Heart left ventricle (tissue), 16 donors: ENCODE measurements at regions not wholly inside any gene's neighbourhood (a gene's known extent, or its start where the extent isn't known, plus 50 kb on each side); places are given as distances from the start of the nearest gene placed in this dataset.
"Not testable (repeated sequence)": the region's sequence is repeated elsewhere in the genome, so short reads cannot be mapped to it uniquely, and the experiment has no call there.

Experiments
- ATAC-seq, 4 donors: fragments of 200-7000 bp; cut with Tn5 transposase; one replicate each; pipeline ENCODE4 v1.9.1; 2020 to 2022; ENCODE audit warnings: moderate library complexity in 4 of 4, mild to moderate bottlenecking in 3 of 4, moderate number of reproducible peaks in 1 of 4
- DNase-seq, 5 donors: peaks; one replicate each; pipeline ENCODE4 v3.0.0-alpha.2; 2020
- H3K27ac ChIP-seq, 12 donors: fragments of 200-600 bp; sonication (generic) in 4 of 12; one replicate each; pipeline versions ENCODE4 v1.5.0 to v1.8.0; 2016 to 2022; ENCODE audit warnings: mild to moderate bottlenecking in 2 of 12
- H3K27me3 ChIP-seq, 9 donors: fragments of 200-600 bp; sonication (generic) in 2 of 9; one replicate each; pipeline versions ENCODE4 v1.5.1 to v1.8.0; 2016 to 2022; ENCODE audit warnings: mild to moderate bottlenecking in 3 of 9
- H3K36me3 ChIP-seq, 9 donors: fragments of 200-600 bp; sonication (generic) in 2 of 9; one replicate each; pipeline versions ENCODE4 v1.5.0 to v1.8.0; 2018 to 2022; ENCODE audit warnings: mild to moderate bottlenecking in 2 of 9
- H3K4me1 ChIP-seq, 12 donors: fragments of 200-600 bp; sonication (generic) in 4 of 12; one replicate each; pipeline versions ENCODE4 v1.5.0 to v1.8.0; 2016 to 2022; ENCODE audit warnings: mild to moderate bottlenecking in 3 of 12
- H3K4me3 ChIP-seq, 12 donors: fragments of 200-600 bp; sonication (generic) in 4 of 12; one replicate each; pipeline versions ENCODE4 v1.5.0 to v1.8.0; 2017 to 2022; ENCODE audit warnings: mild to moderate bottlenecking in 9 of 12, moderate library complexity in 4 of 12
- H3K9me3 ChIP-seq, 12 donors: fragments of 200-600 bp; sonication (generic) in 4 of 12; one replicate each; pipeline versions ENCODE4 v1.5.0 to v1.8.0; 2016 to 2022; ENCODE audit warnings: mild to moderate bottlenecking in 1 of 12
- CTCF ChIP-seq, 12 donors: fragments of 200-600 bp; sonication (generic) in 4 of 12; IDR thresholded peaks; one replicate each; pipeline versions ENCODE4 v1.5.0 to v1.8.0; 2018 to 2022; ENCODE audit warnings: antibody characterized with exemption in 12 of 12, mild to moderate bottlenecking in 5 of 12
- POLR2A ChIP-seq, 2 donors: fragments of 450-650 bp; IDR thresholded peaks; one replicate each; pipeline ENCODE4 v1.6.1; 2017; ENCODE audit warnings: antibody characterized with exemption in 2 of 2, mild to moderate bottlenecking in 2 of 2, moderate library complexity in 2 of 2
- WGBS, 4 donors: extraction: QIAGEN DNeasy Blood & Tissue Kit in 2 of 4; methylation state at CpG; one replicate each; pipeline versions ENCODE4 v1.1.5 to v1.1.7; 2013 to 2018; 5-methylcytosine and 5-hydroxymethylcytosine counted together
- intact Hi-C, 10 donors: fragments of 100-400 bp; cut with DNase I; formaldehyde crosslinking; loops; one replicate each; pipeline versions ENCODE4 v1.11.1 to v1.14.2; 2022
- donor health status: ischemic (EF 13 %, LVEDD 7.1; RV severe dilation, severe dysfunction).
- donor health status: healthy with polysubstance abuse.
- donor health status: DM: no; HTN: yes; CAD: no.
- donor health status: DM: no; HTN: no; CAD: no.
- donor health status: ischemic (EF 25% LVEDD 6.9; RV normal size, moderate dysfunction).
- donor health status: ischemic (EF 25% LVEDD 5.7; RV mildly dilated, moderate dysfunction).
- donor health status: healthy.
- donor health status: DM: yes; HTN: yes; CAD: no.
- donor health status: ischemic (EF 35%, LVEDD 5.7; RV mildly dilated, moderate dysfunction).
- donor health status: nonischemic (EF 11% LVEDD 7.7; RV severe dilation, severe dysfunction).
- donor health status: DM: yes; HTN: yes; CAD: no.
- donor health status: PGD.
- donor health status: ischemic (EF 29% LVEDD 5.4; RV normal size, mild dysfunction).
- donor health status: nonischemic (EF 23%, LVEDD 6.1; RV moderate dilation, normal function).

- intact Hi-C loops, result no loop called here
- no peak for ATAC-seq
- no peak for TF ChIP-seq POLR2A (IDR thresholded peaks at IDR 0.05)
- TF ChIP-seq CTCF (IDR thresholded peaks at IDR 0.05), result no peak
- H3K27me3 ChIP-seq, result peaks cover 0 to 8% (median 0%) of the 10 kb centered on the region in 9 donors
- H3K9me3 ChIP-seq, result no peaks in the 10 kb centered on the region
- no peak overlapping the region for H3K27ac ChIP-seq
- no peaks in the 10 kb centered on the region for H3K4me1 ChIP-seq
- DNase-seq, result no peak
- no peaks in the 10 kb centered on the region for H3K36me3 ChIP-seq
- H3K4me3 ChIP-seq, result no peak overlapping the region
Measured at GRCh38 chr1:143604887-143605286, 366.9 kb downstream of the FAM72C start.

- no peak for DNase-seq
- intact Hi-C loops, result loop anchor here in 1 of 10 donors (10.0 kb wide), 1 partner anchor 60 kb away; no protein-coding TSS in a partner anchor
- H3K4me3 ChIP-seq, result no peak overlapping the region
- H3K36me3 ChIP-seq, result no peaks in the 10 kb centered on the region
- ATAC-seq, result no peak
- H3K4me1 ChIP-seq, result no peaks in the 10 kb centered on the region
- 64 to 75% (median 69%) methylated on average over 4 of the region's 4 CpGs for WGBS, 4 donors
- no peak overlapping the region for H3K27ac ChIP-seq
- H3K9me3 ChIP-seq, result no peaks in the 10 kb centered on the region
- peaks cover 0 to 8% (median 0%) of the 10 kb centered on the region in 9 donors for H3K27me3 ChIP-seq
- no peak for TF ChIP-seq POLR2A (IDR thresholded peaks at IDR 0.05)
- no peak for TF ChIP-seq CTCF (IDR thresholded peaks at IDR 0.05)
Measured at GRCh38 chr1:143584508-143584907, 387.3 kb downstream of the FAM72C start.

GRCh38 chr1:143574891-143575520, 396.8 kb downstream of the FAM72C start:
- Histone ChIP-seq H3K9me3 (peaks cover 0 to 5% (median 0%) of the 10 kb centered on the region in 12 donors), H3K36me3 (no peaks in the 10 kb centered on the region), H3K4me3 (no peak overlapping the region), H3K27ac (no peak overlapping the region), H3K27me3 (peaks cover 0 to 8% (median 0%) of the 10 kb centered on the region in 9 donors), H3K4me1 (no peaks in the 10 kb centered on the region)
- peak in 1 of 4 donors; percentile 55 for ATAC-seq
- 84 to 96% (median 88%) methylated on average over 16 to 33 of the region's 33 CpGs for WGBS, 4 donors
- intact Hi-C loops, result no loop called here
- DNase-seq, result no peak
- TF ChIP-seq CTCF (IDR thresholded peaks at IDR 0.05) (no peak), POLR2A (IDR thresholded peaks at IDR 0.05) (no peak)

- H3K36me3 ChIP-seq, H3K27ac ChIP-seq, intact Hi-C loops, ATAC-seq, H3K9me3 ChIP-seq, H3K4me1 ChIP-seq, DNase-seq, H3K4me3 ChIP-seq: not testable (repeated sequence)
- H3K27me3 ChIP-seq, result peaks cover 0 to 13% (median 0%) of the 10 kb centered on the region in 9 donors
- WGBS, 4 donors, result 55 to 65% (median 64%) methylated on average over 3 to 5 of the region's 5 CpGs
Measured at GRCh38 chr1:143572661-143573060, 399.1 kb downstream of the FAM72C start.

GRCh38 chr1:143563761-143564160, 408.0 kb downstream of the FAM72C start:
- H3K4me3 ChIP-seq, H3K36me3 ChIP-seq, DNase-seq, intact Hi-C loops, H3K4me1 ChIP-seq, ATAC-seq, H3K27ac ChIP-seq, H3K9me3 ChIP-seq: not testable (repeated sequence)
- WGBS, 4 donors, result 63 to 75% (median 68%) methylated on average over 6 to 20 of the region's 20 CpGs
- H3K27me3 ChIP-seq, result peaks cover 0 to 11% (median 0%) of the 10 kb centered on the region in 9 donors
